Tibial nerve (tissue), 4 donors: ENCODE measurements at regions not wholly inside any gene's neighbourhood (a gene's known extent, or its start where the extent isn't known, plus 50 kb on each side); places are given as distances from the start of the nearest gene placed in this dataset.

Experiments used
- DNase-seq, 2 donors: peaks; one replicate each; pipeline ENCODE4 v3.0.0-alpha.2; 2019; ENCODE audit warnings: low spot score in 2 of 2
- H3K27ac ChIP-seq, 4 donors: fragments of 200-600 bp; sonication (generic) in 3 of 4; one replicate each; pipeline ENCODE4 v1.5.1; 2017 to 2019; ENCODE audit warnings: mild to moderate bottlenecking in 1 of 4
- H3K27me3 ChIP-seq, 2 donors: fragments of 200-600 bp; sonication (generic) in 1 of 2; one replicate each; pipeline versions ENCODE4 v1.5.1 to v1.6.0; 2017 to 2019
- H3K36me3 ChIP-seq, 3 donors: fragments of 200-600 bp; sonication (generic); one replicate each; pipeline ENCODE4 v1.5.1; 2018 to 2019
- H3K4me1 ChIP-seq, 4 donors: fragments of 200-600 bp; sonication (generic) in 3 of 4; one replicate each; pipeline ENCODE4 v1.5.1; 2017 to 2019
- H3K4me3 ChIP-seq, 4 donors: fragments of 200-600 bp; sonication (generic) in 3 of 4; one replicate each; pipeline ENCODE4 v1.5.1; 2017 to 2019; ENCODE audit warnings: mild to moderate bottlenecking in 1 of 4, moderate library complexity in 1 of 4
- H3K9me3 ChIP-seq, 4 donors: fragments of 200-600 bp; sonication (generic) in 3 of 4; one replicate each; pipeline ENCODE4 v1.5.1; 2017 to 2019
- EP300 ChIP-seq, 2 donors: sonication (generic); formaldehyde crosslinking; IDR thresholded peaks; one replicate each; pipeline ENCODE4 v1.6.1; 2017; ENCODE audit warnings: antibody characterized with exemption in 2 of 2, mild to moderate bottlenecking in 1 of 2
- POLR2A ChIP-seq, 2 donors: fragments of 450-650 bp; IDR thresholded peaks; one replicate each; pipeline ENCODE4 v1.6.1; 2017; ENCODE audit warnings: antibody characterized with exemption in 2 of 2, mild to moderate bottlenecking in 2 of 2, moderate library complexity in 2 of 2
- WGBS, 2 donors: methylation state at CpG; one replicate each; pipeline ENCODE4 v1.1.5; 2018; 5-methylcytosine and 5-hydroxymethylcytosine counted together
- TF ChIP-seq, protein P1 (sequence below), 5 experiments: fragments of 200-600 bp in 3 of 5; fragments of 450-650 bp in 2 of 5; sonication (generic) in 3 of 5; IDR thresholded peaks; one replicate each; pipeline ENCODE4 v1.5.1; 2016 to 2019; ENCODE audit warnings: antibody characterized with exemption in 5 of 5, mild to moderate bottlenecking in 3 of 5, moderate library complexity in 2 of 5

DNA sequence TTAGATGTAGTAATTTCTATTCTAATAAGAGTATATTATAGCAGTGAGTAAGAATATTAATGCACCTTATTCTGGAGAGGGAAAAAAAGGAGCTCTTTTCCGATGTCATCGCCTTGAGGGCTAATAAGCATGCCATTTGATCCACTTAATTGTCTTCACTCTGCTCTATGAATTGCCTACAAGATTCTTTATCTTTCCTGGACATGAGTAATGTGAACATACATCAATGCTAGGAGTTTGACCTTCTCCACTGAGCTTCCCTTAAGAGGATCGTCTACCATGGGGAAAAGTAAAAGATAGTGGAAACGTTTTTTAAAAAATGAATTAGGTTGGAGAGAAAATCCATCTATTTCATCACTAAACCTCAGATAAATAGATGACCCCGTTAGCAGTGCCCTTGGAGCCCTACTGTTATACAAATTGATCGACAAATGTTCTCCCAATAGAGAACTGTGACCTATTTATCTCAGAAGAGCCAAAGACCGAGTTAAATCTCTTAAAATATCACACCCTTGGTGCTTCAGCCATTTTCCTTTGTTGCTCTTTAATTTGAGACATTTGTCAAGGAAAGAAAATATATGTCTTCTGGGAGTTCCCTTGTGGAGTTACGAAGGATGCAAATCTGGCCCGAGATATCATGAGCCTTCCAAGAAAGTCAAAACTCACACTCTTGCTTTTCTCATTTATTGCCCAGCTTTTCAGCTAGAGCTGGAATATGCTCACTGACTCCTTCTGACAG is 898.5 kb downstream of the KCNJ2 start:
- 57 to 64% methylated on average over 9 of the region's 9 CpGs for WGBS, 2 donors
- no peak overlapping the region for H3K4me3 ChIP-seq
- no peaks in the 10 kb centered on the region for H3K27me3 ChIP-seq
- H3K9me3 ChIP-seq, result no peaks in the 10 kb centered on the region
- TF ChIP-seq, protein P1, sequence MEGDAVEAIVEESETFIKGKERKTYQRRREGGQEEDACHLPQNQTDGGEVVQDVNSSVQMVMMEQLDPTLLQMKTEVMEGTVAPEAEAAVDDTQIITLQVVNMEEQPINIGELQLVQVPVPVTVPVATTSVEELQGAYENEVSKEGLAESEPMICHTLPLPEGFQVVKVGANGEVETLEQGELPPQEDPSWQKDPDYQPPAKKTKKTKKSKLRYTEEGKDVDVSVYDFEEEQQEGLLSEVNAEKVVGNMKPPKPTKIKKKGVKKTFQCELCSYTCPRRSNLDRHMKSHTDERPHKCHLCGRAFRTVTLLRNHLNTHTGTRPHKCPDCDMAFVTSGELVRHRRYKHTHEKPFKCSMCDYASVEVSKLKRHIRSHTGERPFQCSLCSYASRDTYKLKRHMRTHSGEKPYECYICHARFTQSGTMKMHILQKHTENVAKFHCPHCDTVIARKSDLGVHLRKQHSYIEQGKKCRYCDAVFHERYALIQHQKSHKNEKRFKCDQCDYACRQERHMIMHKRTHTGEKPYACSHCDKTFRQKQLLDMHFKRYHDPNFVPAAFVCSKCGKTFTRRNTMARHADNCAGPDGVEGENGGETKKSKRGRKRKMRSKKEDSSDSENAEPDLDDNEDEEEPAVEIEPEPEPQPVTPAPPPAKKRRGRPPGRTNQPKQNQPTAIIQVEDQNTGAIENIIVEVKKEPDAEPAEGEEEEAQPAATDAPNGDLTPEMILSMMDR (IDR thresholded peaks at IDR 0.05), result no peak
- TF ChIP-seq EP300 (IDR thresholded peaks at IDR 0.05), result no peak
- no peak for TF ChIP-seq POLR2A (IDR thresholded peaks at IDR 0.05)
- H3K27ac ChIP-seq, result no peak overlapping the region
- H3K36me3 ChIP-seq, result no peaks in the 10 kb centered on the region
- DNase-seq, result no peak
- no peaks in the 10 kb centered on the region for H3K4me1 ChIP-seq

DNA sequence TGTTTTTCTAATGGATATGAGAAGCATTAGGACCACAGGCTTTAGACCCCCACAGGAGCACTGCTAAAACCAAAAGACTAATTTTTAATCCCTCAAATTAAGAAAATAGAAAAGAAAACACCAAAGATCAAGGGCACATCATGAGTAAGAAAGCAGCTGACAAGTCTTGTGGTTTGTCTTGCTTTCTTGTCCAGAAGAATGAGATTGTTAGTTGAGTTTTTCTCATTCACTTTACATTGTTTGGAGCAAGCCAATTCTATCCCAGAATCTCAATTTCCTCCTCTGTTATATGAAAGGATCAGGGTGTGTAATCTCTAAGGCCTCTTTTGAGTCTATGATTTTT is 899.0 kb downstream of the KCNJ2 start:
- no peaks in the 10 kb centered on the region for H3K36me3 ChIP-seq
- no peak for TF ChIP-seq POLR2A (IDR thresholded peaks at IDR 0.05)
- TF ChIP-seq, protein P1 (IDR thresholded peaks at IDR 0.05), result no peak
- no peak for TF ChIP-seq EP300 (IDR thresholded peaks at IDR 0.05)
- no peaks in the 10 kb centered on the region for H3K27me3 ChIP-seq
- H3K4me1 ChIP-seq, result no peaks in the 10 kb centered on the region
- H3K9me3 ChIP-seq, result no peaks in the 10 kb centered on the region
- no peak for DNase-seq
- H3K4me3 ChIP-seq, result no peak overlapping the region
- no peak overlapping the region for H3K27ac ChIP-seq

DNA sequence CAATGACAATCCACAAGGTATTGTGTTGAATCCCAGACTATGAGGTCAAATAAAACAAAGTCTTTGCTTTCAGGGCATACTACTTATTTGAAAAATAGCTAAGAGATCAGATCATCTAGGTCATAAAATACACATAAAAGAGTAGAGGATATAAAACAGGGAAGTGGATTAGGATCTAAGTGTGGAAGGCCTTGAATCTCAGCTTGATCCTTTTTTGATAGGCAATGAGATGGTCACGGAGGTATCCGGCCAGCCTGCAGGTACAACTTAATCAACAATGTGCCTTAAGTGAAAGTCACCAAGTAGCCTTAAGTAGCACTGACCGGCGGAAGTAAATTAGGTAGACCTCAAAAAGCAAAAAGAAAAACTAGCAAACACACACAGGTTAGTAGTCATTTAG is 901.7 kb downstream of the KCNJ2 start:
- no peak for DNase-seq
- no peak overlapping the region for H3K27ac ChIP-seq
- no peaks in the 10 kb centered on the region for H3K36me3 ChIP-seq
- 93 to 97% methylated on average over 4 of the region's 4 CpGs for WGBS, 2 donors
- H3K4me1 ChIP-seq, result no peaks in the 10 kb centered on the region
- no peak overlapping the region for H3K4me3 ChIP-seq
- TF ChIP-seq POLR2A (IDR thresholded peaks at IDR 0.05), result no peak
- no peak for TF ChIP-seq EP300 (IDR thresholded peaks at IDR 0.05)
- TF ChIP-seq, protein P1 (IDR thresholded peaks at IDR 0.05), result no peak
- no peaks in the 10 kb centered on the region for H3K9me3 ChIP-seq
- H3K27me3 ChIP-seq, result no peaks in the 10 kb centered on the region

DNA sequence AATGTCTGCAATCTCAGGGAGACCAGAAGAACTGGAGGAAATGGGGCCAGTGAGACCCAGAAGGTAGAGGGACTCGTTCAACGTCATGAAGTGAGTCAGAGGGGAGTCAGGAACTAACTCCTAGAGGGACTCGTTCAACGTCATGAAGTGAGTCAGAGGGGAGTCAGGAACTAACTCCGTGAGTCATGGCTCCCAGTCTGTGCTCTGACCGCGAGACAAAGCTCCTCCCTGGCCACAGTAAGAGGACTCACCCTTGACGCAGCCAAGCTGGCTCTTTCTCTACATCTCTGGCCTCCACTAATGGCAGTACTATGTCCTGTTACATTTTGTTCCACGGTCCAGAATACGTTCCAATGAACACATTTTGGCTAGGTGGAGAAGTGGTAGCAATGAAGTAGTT is 902.5 kb downstream of the KCNJ2 start:
- Histone ChIP-seq H3K9me3 (no peaks in the 10 kb centered on the region), H3K36me3 (no peaks in the 10 kb centered on the region), H3K4me3 (no peak overlapping the region), H3K27ac (no peak overlapping the region), H3K27me3 (no peaks in the 10 kb centered on the region), H3K4me1 (no peaks in the 10 kb centered on the region)
- WGBS, 2 donors, result 82 to 91% methylated on average over 10 of the region's 10 CpGs
- no peak for DNase-seq
- TF ChIP-seq POLR2A (IDR thresholded peaks at IDR 0.05) (no peak), EP300 (IDR thresholded peaks at IDR 0.05) (no peak)
- TF ChIP-seq, protein P1 (IDR thresholded peaks at IDR 0.05), result no peak

DNA sequence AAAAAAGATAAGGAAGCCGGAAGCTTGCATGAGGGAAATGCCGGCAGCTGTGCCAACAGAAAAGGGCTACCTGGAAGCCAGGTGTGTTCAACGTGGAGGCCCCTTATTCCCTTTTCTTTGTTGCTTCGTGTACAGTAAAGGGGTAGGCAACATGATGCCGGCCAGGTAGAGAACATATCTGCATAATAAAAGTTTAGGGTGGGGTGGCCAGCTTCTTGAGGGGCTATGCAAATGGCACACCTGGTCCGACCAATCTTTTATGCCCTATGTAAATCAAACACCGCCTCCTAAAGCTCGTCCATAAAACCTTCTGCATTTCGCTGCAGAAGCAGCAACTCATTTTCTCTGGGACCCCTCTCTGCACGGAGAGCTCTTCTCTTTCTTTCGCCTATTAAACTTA is 911.6 kb downstream of the KCNJ2 start:
- H3K27ac ChIP-seq, result no peak overlapping the region
- DNase-seq, result no peak

More for the DNA sequence above, 911.6 kb downstream of the KCNJ2 start:
- 85 to 89% methylated on average over 11 of the region's 11 CpGs for WGBS, 2 donors
- H3K27me3 ChIP-seq, result no peaks in the 10 kb centered on the region
- H3K4me1 ChIP-seq, result no peaks in the 10 kb centered on the region
- H3K4me3 ChIP-seq, result no peak overlapping the region
- H3K36me3 ChIP-seq, result no peaks in the 10 kb centered on the region
- TF ChIP-seq POLR2A (IDR thresholded peaks at IDR 0.05) (no peak), EP300 (IDR thresholded peaks at IDR 0.05) (no peak)
- TF ChIP-seq, protein P1 (IDR thresholded peaks at IDR 0.05), result no peak
- no peaks in the 10 kb centered on the region for H3K9me3 ChIP-seq
